HEK293 (cell line): ENCODE measurements at regions not wholly inside any gene's neighbourhood (a gene's known extent, or its start where the extent isn't known, plus 50 kb on each side); places are given as distances from the start of the nearest gene placed in this dataset.

Source experiments
- CTCF ChIA-PET: fragments of 350-600 bp; formaldehyde crosslinking; extraction: SDS; loops from one replicate; lab custom pipeline; 2021; ENCODE audit warnings: antibody characterized with exemption; lab: Yijun Ruan, JAX
- POLR2A ChIA-PET: fragments of 300-600 bp; formaldehyde crosslinking; extraction: SDS; loops from one replicate; lab custom pipeline; 2020; ENCODE audit warnings: antibody characterized with exemption, inconsistent platforms; lab: Yijun Ruan, JAX
- H3K27ac ChIP-seq: fragments of 200-500 bp; sonication (Bioruptor generic); 2 replicates; pipeline ENCODE4 v1.5.1; 2014; ENCODE audit warnings: low read depth, low read length, control low read depth, inconsistent platforms; ENCODE audit errors: extremely low read depth
- H3K36me3 ChIP-seq, 2 experiments: fragments of 200-500 bp in 1 of 2; sonication (Bioruptor generic) in 1 of 2; 1 replicate in 1 of 2; 2 replicates in 1 of 2; pipeline ENCODE4 v1.5.1; 2014 to 2017; ENCODE audit warnings: inconsistent platforms in 2 of 2, low read length in 2 of 2; ENCODE audit not compliant: control insufficient read depth in 2 of 2, insufficient read depth in 1 of 2
- H3K4me1 ChIP-seq: fragments of 200-500 bp; sonication (Bioruptor generic); 2 replicates; pipeline ENCODE4 v1.5.1; 2014; ENCODE audit warnings: mild to moderate bottlenecking, low read length, inconsistent platforms; ENCODE audit not compliant: control insufficient read depth, insufficient read depth
- H3K4me3 ChIP-seq: 2 replicates; pipeline ENCODE4 v1.5.1; 2011; ENCODE audit warnings: low read depth, mild to moderate bottlenecking, control low read depth, low read length, moderate library complexity
- H3K9me3 ChIP-seq: fragments of 200-500 bp; sonication (Bioruptor generic); 2 replicates; pipeline ENCODE4 v1.5.1; 2014; ENCODE audit warnings: low read depth, low read length, inconsistent platforms; ENCODE audit not compliant: control insufficient read depth, insufficient read depth
- BCL11A ChIP-seq: fragments of 450-650 bp; formaldehyde crosslinking; IDR thresholded peaks from 2 replicates; pipeline ENCODE4 v1.5.1; 2016; ENCODE audit warnings: low read depth, missing biosample characterization, missing genetic modification characterization
- BCL6B ChIP-seq: fragments of 450-650 bp; formaldehyde crosslinking; IDR thresholded peaks from 2 replicates; pipeline ENCODE4 v1.5.1; 2017; ENCODE audit warnings: missing biosample characterization, missing genetic modification characterization
- IKZF3 ChIP-seq: fragments of 450-650 bp; IDR thresholded peaks from 2 replicates; pipeline ENCODE4 v1.5.0; 2018; ENCODE audit warnings: missing biosample characterization, mild to moderate bottlenecking, missing genetic modification characterization, moderate library complexity
- PRDM2 ChIP-seq: fragments of 450-650 bp; formaldehyde crosslinking; IDR thresholded peaks from 2 replicates; pipeline ENCODE4 v1.5.1; 2016; ENCODE audit warnings: missing biosample characterization, missing genetic modification characterization, borderline replicate concordance
- SP7 ChIP-seq: fragments of 450-650 bp; formaldehyde crosslinking; IDR thresholded peaks from 2 replicates; pipeline ENCODE4 v1.5.1; 2016; ENCODE audit warnings: missing biosample characterization, missing genetic modification characterization
- ZBTB17 ChIP-seq: fragments of 450-650 bp; formaldehyde crosslinking; IDR thresholded peaks from 2 replicates; pipeline ENCODE4 v1.5.1; 2016; ENCODE audit warnings: missing biosample characterization, missing genetic modification characterization
- ZBTB7A ChIP-seq: fragments of 450-650 bp; formaldehyde crosslinking; IDR thresholded peaks from 2 replicates; pipeline ENCODE4 v1.5.1; 2016; ENCODE audit warnings: low read depth, missing biosample characterization, missing genetic modification characterization
- ZBTB8A ChIP-seq: fragments of 450-650 bp; formaldehyde crosslinking; IDR thresholded peaks from 2 replicates; pipeline ENCODE4 v1.5.1; 2016; ENCODE audit warnings: missing biosample characterization, missing genetic modification characterization
- ZNF138 ChIP-seq: fragments of 450-650 bp; formaldehyde crosslinking; IDR thresholded peaks from 2 replicates; pipeline ENCODE4 v1.5.1; 2016; ENCODE audit warnings: missing biosample characterization, missing genetic modification characterization, borderline replicate concordance
- ZNF404 ChIP-seq: fragments of 450-650 bp; formaldehyde crosslinking; IDR thresholded peaks from 2 replicates; pipeline ENCODE4 v1.5.1; 2017; ENCODE audit warnings: missing biosample characterization, missing genetic modification characterization
- ZNF48 ChIP-seq: fragments of 450-650 bp; formaldehyde crosslinking; IDR thresholded peaks from 2 replicates; pipeline ENCODE4 v1.5.1; 2016; ENCODE audit warnings: missing biosample characterization, missing genetic modification characterization
- ZNF555 ChIP-seq: fragments of 450-650 bp; formaldehyde crosslinking; conservative IDR thresholded peaks from 2 replicates; pipeline ENCODE4 v1.5.1; 2017; ENCODE audit warnings: missing biosample characterization, mild to moderate bottlenecking, missing genetic modification characterization, inconsistent platforms
- ZSCAN5A ChIP-seq: fragments of 450-650 bp; formaldehyde crosslinking; IDR thresholded peaks from 2 replicates; pipeline ENCODE4 v1.5.1; 2016; ENCODE audit warnings: missing biosample characterization, missing genetic modification characterization
- TF ChIP-seq, protein P1 (sequence below): fragments of 450-650 bp; formaldehyde crosslinking; IDR thresholded peaks from 2 replicates; pipeline ENCODE4 v1.5.1; 2016; ENCODE audit warnings: missing biosample characterization, missing genetic modification characterization
- TF ChIP-seq, protein P2 (sequence below): fragments of 450-650 bp; formaldehyde crosslinking; conservative IDR thresholded peaks from 2 replicates; pipeline ENCODE4 v1.5.1; 2016; ENCODE audit warnings: low read depth, missing biosample characterization, missing genetic modification characterization

DNA sequence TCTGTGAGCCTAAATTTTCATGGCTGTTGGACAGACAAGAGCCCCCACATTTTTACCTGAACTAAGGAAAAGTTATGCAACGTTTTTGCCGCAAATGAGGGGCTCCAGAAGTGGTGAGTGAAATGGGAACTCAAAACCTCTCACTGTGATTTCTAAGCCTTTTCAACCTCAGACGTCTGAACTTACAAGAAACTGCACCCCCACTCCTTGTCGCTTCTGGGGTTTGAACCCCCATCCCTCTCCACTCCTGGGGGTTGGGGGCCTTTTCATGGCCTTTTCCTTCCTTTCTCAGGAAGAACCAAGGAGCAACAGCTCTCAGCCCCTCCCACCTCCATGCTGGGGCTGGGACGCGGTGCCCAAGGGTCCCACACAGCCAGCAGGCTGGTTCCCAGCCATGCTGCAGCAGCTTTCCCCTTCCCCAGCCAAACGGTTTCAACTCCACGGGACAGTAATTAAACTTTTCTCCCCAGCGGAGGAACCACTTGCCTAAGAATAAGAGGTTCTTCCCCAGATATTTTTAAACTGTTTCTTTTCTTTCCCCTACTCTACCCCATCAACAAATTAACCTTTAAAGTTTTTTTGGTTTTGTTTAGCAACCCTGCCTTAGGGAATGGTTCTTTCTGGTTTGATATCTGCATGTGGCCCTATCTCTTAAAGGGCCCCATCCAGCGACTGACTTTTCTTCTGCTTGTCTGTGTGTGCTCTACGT lies 387.6 kb upstream of the CBLB start:
- Histone ChIP-seq H3K36me3 (no peaks in the 10 kb centered on the region), H3K27ac (no peak overlapping the region), H3K4me3 (no peak overlapping the region), H3K9me3 (no peaks in the 10 kb centered on the region), H3K4me1 (no peaks in the 10 kb centered on the region)
- no peak for TF ChIP-seq ZBTB7A (tag by site-specific recombination)
- TF ChIP-seq, protein P1, sequence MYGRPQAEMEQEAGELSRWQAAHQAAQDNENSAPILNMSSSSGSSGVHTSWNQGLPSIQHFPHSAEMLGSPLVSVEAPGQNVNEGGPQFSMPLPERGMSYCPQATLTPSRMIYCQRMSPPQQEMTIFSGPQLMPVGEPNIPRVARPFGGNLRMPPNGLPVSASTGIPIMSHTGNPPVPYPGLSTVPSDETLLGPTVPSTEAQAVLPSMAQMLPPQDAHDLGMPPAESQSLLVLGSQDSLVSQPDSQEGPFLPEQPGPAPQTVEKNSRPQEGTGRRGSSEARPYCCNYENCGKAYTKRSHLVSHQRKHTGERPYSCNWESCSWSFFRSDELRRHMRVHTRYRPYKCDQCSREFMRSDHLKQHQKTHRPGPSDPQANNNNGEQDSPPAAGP (tag by site-specific recombination), result no peak
- no peak for TF ChIP-seq ZNF555
- TF ChIP-seq ZBTB8A (tag by site-specific recombination), result no peak
- no peak for TF ChIP-seq ZSCAN5A
- no peak for TF ChIP-seq ZNF48 (tag by site-specific recombination)
- no peak for TF ChIP-seq PRDM2 (tag by site-specific recombination)
- no peak for TF ChIP-seq ZBTB17 (tag by site-specific recombination)
- TF ChIP-seq BCL11A, result no peak
- TF ChIP-seq BCL6B (tag by site-specific recombination), result no peak
- no peak for TF ChIP-seq ZNF138 (tag by site-specific recombination)
- TF ChIP-seq, protein P2, sequence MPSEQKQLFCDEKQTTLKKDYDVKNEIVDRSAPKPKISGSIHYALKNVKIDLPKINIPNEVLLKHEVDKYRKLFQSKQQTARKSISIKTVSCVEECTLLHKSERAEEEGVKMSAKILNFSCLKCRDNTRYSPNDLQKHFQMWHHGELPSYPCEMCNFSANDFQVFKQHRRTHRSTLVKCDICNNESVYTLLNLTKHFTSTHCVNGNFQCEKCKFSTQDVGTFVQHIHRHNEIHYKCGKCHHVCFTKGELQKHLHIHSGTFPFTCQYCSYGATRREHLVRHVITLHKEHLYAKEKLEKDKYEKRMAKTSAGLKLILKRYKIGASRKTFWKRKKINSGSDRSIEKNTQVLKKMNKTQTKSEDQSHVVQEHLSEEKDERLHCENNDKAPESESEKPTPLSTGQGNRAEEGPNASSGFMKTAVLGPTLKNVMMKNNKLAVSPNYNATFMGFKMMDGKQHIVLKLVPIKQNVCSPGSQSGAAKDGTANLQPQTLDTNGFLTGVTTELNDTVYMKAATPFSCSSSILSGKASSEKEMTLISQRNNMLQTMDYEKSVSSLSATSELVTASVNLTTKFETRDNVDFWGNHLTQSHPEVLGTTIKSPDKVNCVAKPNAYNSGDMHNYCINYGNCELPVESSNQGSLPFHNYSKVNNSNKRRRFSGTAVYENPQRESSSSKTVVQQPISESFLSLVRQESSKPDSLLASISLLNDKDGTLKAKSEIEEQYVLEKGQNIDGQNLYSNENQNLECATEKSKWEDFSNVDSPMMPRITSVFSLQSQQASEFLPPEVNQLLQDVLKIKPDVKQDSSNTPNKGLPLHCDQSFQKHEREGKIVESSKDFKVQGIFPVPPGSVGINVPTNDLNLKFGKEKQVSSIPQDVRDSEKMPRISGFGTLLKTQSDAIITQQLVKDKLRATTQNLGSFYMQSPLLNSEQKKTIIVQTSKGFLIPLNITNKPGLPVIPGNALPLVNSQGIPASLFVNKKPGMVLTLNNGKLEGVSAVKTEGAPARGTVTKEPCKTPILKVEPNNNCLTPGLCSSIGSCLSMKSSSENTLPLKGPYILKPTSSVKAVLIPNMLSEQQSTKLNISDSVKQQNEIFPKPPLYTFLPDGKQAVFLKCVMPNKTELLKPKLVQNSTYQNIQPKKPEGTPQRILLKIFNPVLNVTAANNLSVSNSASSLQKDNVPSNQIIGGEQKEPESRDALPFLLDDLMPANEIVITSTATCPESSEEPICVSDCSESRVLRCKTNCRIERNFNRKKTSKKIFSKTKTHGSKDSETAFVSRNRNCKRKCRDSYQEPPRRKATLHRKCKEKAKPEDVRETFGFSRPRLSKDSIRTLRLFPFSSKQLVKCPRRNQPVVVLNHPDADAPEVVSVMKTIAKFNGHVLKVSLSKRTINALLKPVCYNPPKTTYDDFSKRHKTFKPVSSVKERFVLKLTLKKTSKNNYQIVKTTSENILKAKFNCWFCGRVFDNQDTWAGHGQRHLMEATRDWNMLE (tag by site-specific recombination), result no peak
- TF ChIP-seq SP7 (tag by site-specific recombination), result no peak
- no peak for TF ChIP-seq ZNF404 (tag by site-specific recombination)
- TF ChIP-seq IKZF3 (tag by site-specific recombination), result no peak
- CTCF ChIA-PET, result no interaction called here
- POLR2A ChIA-PET, result no interaction called here
